ENCODE measurements at regions not wholly inside any gene's neighbourhood (a gene's known extent, or its start where the extent isn't known, plus 50 kb on each side); places are given as distances from the start of the nearest gene placed in this dataset.

- no peak overlapping the region for H3K4me3 ChIP-seq
- H3K27me3 ChIP-seq, result no peaks in the 10 kb centered on the region
- no peak for TF ChIP-seq CTCF (IDR thresholded peaks at IDR 0.05)
- no peak overlapping the region for H3K27ac ChIP-seq
- WGBS, 3 donors, result 49 to 52% (median 50%) methylated on average over 2 of the region's 2 CpGs
- intact Hi-C loops (cut with DNase I), result no loop called here
- no peaks in the 10 kb centered on the region for H3K4me1 ChIP-seq (ENCODE audit: insufficient read depth)
- H3K36me3 ChIP-seq, result no peaks in the 10 kb centered on the region
- H3K9me3 ChIP-seq, result no peaks in the 10 kb centered on the region
- peak in 1 of 5 donors; percentile 37 for DNase-seq
Measured at GRCh38 chr6:113381959-113382358, 475.2 kb upstream of the MARCKS start.

- intact Hi-C loops (cut with DNase I), result no loop called here
- no peaks in the 10 kb centered on the region for H3K9me3 ChIP-seq
- TF ChIP-seq CTCF (IDR thresholded peaks at IDR 0.05) (no peak), POLR2A (IDR thresholded peaks at IDR 0.05) (no peak), EP300 (IDR thresholded peaks at IDR 0.05) (no peak)
- no peak overlapping the region for H3K4me3 ChIP-seq
- H3K27me3 ChIP-seq, result no peaks in the 10 kb centered on the region
- H3K4me1 ChIP-seq (ENCODE audit: insufficient read depth), result no peaks in the 10 kb centered on the region
- H3K36me3 ChIP-seq, result no peaks in the 10 kb centered on the region
- no peak overlapping the region for H3K27ac ChIP-seq
- 37 to 41% (median 38%) methylated on average over 2 of the region's 2 CpGs for WGBS, 3 donors
- DNase-seq, result no peak
Measured at GRCh38 chr6:113383701-113384100, 473.4 kb upstream of the MARCKS start.

- WGBS, 3 donors, result 61 to 78% (median 65%) methylated on average over 2 of the region's 2 CpGs
- TF ChIP-seq POLR2A (IDR thresholded peaks at IDR 0.05) (no peak), CTCF (IDR thresholded peaks at IDR 0.05) (no peak), EP300 (IDR thresholded peaks at IDR 0.05) (no peak)
- H3K4me1 ChIP-seq (ENCODE audit: insufficient read depth), result no peaks in the 10 kb centered on the region
- intact Hi-C loops (cut with DNase I), result no loop called here
- no peak for DNase-seq
- H3K27me3 ChIP-seq, result no peaks in the 10 kb centered on the region
- no peaks in the 10 kb centered on the region for H3K9me3 ChIP-seq
- no peak overlapping the region for H3K4me3 ChIP-seq
- no peak overlapping the region for H3K27ac ChIP-seq
- no peaks in the 10 kb centered on the region for H3K36me3 ChIP-seq
Measured at GRCh38 chr6:113385020-113385431, 472.1 kb upstream of the MARCKS start.

- H3K4me1 ChIP-seq (ENCODE audit: insufficient read depth), result no peaks in the 10 kb centered on the region
- H3K9me3 ChIP-seq, result no peaks in the 10 kb centered on the region
- no peak overlapping the region for H3K27ac ChIP-seq
- H3K4me3 ChIP-seq, result no peak overlapping the region
- intact Hi-C loops (cut with DNase I), result no loop called here
- DNase-seq, result no peak
- H3K27me3 ChIP-seq, result no peaks in the 10 kb centered on the region
- 63 to 78% (median 63%) methylated on average over 2 of the region's 2 CpGs for WGBS, 3 donors
- H3K36me3 ChIP-seq, result no peaks in the 10 kb centered on the region
- TF ChIP-seq CTCF (IDR thresholded peaks at IDR 0.05) (no peak), POLR2A (IDR thresholded peaks at IDR 0.05) (no peak), EP300 (IDR thresholded peaks at IDR 0.05) (no peak)
Measured at GRCh38 chr6:113388996-113389395, 468.1 kb upstream of the MARCKS start.

All from ovary (tissue), 7 donors.